WTC11 (cell line): ENCODE measurements at regions not wholly inside any gene's neighbourhood (a gene's known extent, or its start where the extent isn't known, plus 50 kb on each side); places are given as distances from the start of the nearest gene placed in this dataset.

ENCODE experiments used
- ATAC-seq: fragments of 200-7000 bp; cut with Tn5 transposase; 2 replicates; pipeline ENCODE4 v1.10.0; 2021; ENCODE audit warnings: mild to moderate bottlenecking, moderate library complexity
- CTCF ChIA-PET: fragments of 300-600 bp; sonication (Branson Sonifier 250); formaldehyde crosslinking; loops from one replicate; lab custom pipeline; 2021; ENCODE audit warnings: antibody characterized with exemption; lab: Charles Lee
- POLR2A ChIA-PET: fragments of 350-600 bp; sonication (Branson Sonifier 250); formaldehyde crosslinking; loops from one replicate; lab custom pipeline; 2021; ENCODE audit warnings: antibody characterized with exemption; lab: Charles Lee
- DNase-seq: peaks from one replicate; pipeline ENCODE4 v3.0.0; 2021; ENCODE audit warnings: low spot score
- H3K27ac Mint-ChIP-seq: 2 replicates; pipeline ENCODE4 v1.8.0; 2021; ENCODE audit warnings: mixed read lengths
- H3K27me3 Mint-ChIP-seq: 2 replicates; pipeline ENCODE4 v1.8.0; 2021; ENCODE audit warnings: low read depth, mild to moderate bottlenecking, moderate library complexity, mixed read lengths
- H3K36me3 Mint-ChIP-seq: 2 replicates; pipeline ENCODE4 v1.8.0; 2021; ENCODE audit warnings: mixed read lengths
- H3K4me1 Mint-ChIP-seq: 2 replicates; pipeline ENCODE4 v1.8.0; 2022; ENCODE audit warnings: mixed read lengths
- H3K4me3 Mint-ChIP-seq: 2 replicates; pipeline ENCODE4 v1.8.0; 2021; ENCODE audit warnings: mild to moderate bottlenecking, moderate library complexity, mixed read lengths
- H3K9me3 Mint-ChIP-seq: 2 replicates; pipeline ENCODE4 v1.8.0; 2021; ENCODE audit warnings: mixed read lengths
- ATF2 ChIP-seq: sonication (generic); formaldehyde crosslinking; IDR thresholded peaks from 2 replicates; pipeline ENCODE4 v1.8.1; 2022; ENCODE audit warnings: low read depth, missing genetic modification reagents, borderline replicate concordance
- CREM ChIP-seq: sonication (generic); formaldehyde crosslinking; IDR thresholded peaks from 2 replicates; pipeline ENCODE4 v1.8.1; 2022; ENCODE audit warnings: mild to moderate bottlenecking, missing genetic modification reagents, moderate library complexity
- ELF4 ChIP-seq: sonication (generic); formaldehyde crosslinking; IDR thresholded peaks from 2 replicates; pipeline ENCODE4 v1.8.1; 2022; ENCODE audit warnings: low read depth, mild to moderate bottlenecking, moderate library complexity, missing genetic modification reagents
- ESRRA ChIP-seq: sonication (generic); formaldehyde crosslinking; IDR thresholded peaks from 2 replicates; pipeline ENCODE4 v1.8.1; 2022; ENCODE audit warnings: mild to moderate bottlenecking, missing genetic modification reagents, borderline replicate concordance
- HMGA2 ChIP-seq: fragments of 250-450 bp; sonication (Bioruptor Pico); IDR thresholded peaks from 2 replicates; pipeline ENCODE4 v1.4.0; 2021; ENCODE audit warnings: mild to moderate bottlenecking, moderate library complexity
- KAT7 ChIP-seq: sonication (generic); formaldehyde crosslinking; IDR thresholded peaks from 2 replicates; pipeline ENCODE4 v1.8.1; 2023; ENCODE audit warnings: missing genetic modification reagents, mild to moderate bottlenecking, borderline replicate concordance
- MLX ChIP-seq: sonication (generic); formaldehyde crosslinking; IDR thresholded peaks from 2 replicates; pipeline ENCODE4 v1.8.1; 2023; ENCODE audit warnings: mild to moderate bottlenecking, missing genetic modification reagents, moderate library complexity
- NR1H2 ChIP-seq: sonication (generic); formaldehyde crosslinking; IDR thresholded peaks from 2 replicates; pipeline ENCODE4 v1.9.0; 2021; ENCODE audit warnings: mild to moderate bottlenecking, moderate library complexity, missing genetic modification reagents
- OVOL2 ChIP-seq: fragments of 250-450 bp; sonication (Bioruptor Pico); IDR thresholded peaks from 2 replicates; pipeline ENCODE4 v1.9.0; 2021; ENCODE audit warnings: mild to moderate bottlenecking, borderline replicate concordance
- TCF7 ChIP-seq: sonication (generic); formaldehyde crosslinking; IDR thresholded peaks from 2 replicates; pipeline ENCODE4 v1.8.0; 2022; ENCODE audit warnings: mild to moderate bottlenecking, low read depth, missing genetic modification reagents, moderate library complexity
- ZNF121 ChIP-seq: sonication (generic); formaldehyde crosslinking; IDR thresholded peaks from 2 replicates; pipeline ENCODE4 v1.8.0; 2023; ENCODE audit warnings: missing genetic modification reagents
- ZNF219 ChIP-seq: sonication (generic); formaldehyde crosslinking; IDR thresholded peaks from 2 replicates; pipeline ENCODE4 v1.8.0; 2023; ENCODE audit warnings: missing genetic modification reagents, mild to moderate bottlenecking, borderline replicate concordance
- ZNF416 ChIP-seq: fragments of 250-450 bp; sonication (Bioruptor Pico); IDR thresholded peaks from 2 replicates; pipeline ENCODE4 v1.9.0; 2021; ENCODE audit warnings: mild to moderate bottlenecking, inconsistent platforms
- TF ChIP-seq, protein P1 (sequence below): sonication (generic); formaldehyde crosslinking; IDR thresholded peaks from 2 replicates; pipeline ENCODE4 v1.8.0; 2023; ENCODE audit warnings: mild to moderate bottlenecking, missing genetic modification reagents
- TF ChIP-seq, protein P2 (sequence below): fragments of 250-450 bp; sonication (Bioruptor Pico); IDR thresholded peaks from 2 replicates; pipeline ENCODE4 v1.9.0; 2021; ENCODE audit warnings: mild to moderate bottlenecking, borderline replicate concordance
- TF ChIP-seq, protein P3 (sequence below): fragments of 250-450 bp; sonication (Bioruptor Pico); IDR thresholded peaks from 2 replicates; pipeline ENCODE4 v1.9.0; 2021; ENCODE audit warnings: mild to moderate bottlenecking
- TF ChIP-seq, protein P4 (sequence below): sonication (generic); formaldehyde crosslinking; conservative IDR thresholded peaks from 2 replicates; pipeline ENCODE4 v1.8.1; 2022; ENCODE audit warnings: mild to moderate bottlenecking, missing genetic modification reagents

DNA sequence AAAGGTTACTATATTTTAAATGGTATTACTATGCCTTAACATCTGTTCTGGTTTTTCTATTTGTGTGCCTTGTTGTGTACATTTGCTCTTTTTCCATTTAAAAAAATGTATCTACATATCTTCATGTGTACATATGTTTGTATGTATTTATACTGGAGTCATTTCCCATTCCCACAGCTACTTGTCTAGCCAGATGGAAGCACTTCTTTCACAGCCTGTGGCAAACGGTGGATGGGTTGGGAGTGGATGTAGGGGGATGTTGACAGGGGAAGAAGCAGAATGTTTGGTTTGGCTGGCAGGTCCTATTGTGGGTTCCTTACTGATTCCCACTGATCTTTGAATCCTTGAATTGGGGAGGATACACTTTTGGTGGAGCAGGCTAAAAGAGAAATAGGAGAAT, 93.6 kb upstream of the CNTNAP4 start (continued):
- TF ChIP-seq, protein P1, sequence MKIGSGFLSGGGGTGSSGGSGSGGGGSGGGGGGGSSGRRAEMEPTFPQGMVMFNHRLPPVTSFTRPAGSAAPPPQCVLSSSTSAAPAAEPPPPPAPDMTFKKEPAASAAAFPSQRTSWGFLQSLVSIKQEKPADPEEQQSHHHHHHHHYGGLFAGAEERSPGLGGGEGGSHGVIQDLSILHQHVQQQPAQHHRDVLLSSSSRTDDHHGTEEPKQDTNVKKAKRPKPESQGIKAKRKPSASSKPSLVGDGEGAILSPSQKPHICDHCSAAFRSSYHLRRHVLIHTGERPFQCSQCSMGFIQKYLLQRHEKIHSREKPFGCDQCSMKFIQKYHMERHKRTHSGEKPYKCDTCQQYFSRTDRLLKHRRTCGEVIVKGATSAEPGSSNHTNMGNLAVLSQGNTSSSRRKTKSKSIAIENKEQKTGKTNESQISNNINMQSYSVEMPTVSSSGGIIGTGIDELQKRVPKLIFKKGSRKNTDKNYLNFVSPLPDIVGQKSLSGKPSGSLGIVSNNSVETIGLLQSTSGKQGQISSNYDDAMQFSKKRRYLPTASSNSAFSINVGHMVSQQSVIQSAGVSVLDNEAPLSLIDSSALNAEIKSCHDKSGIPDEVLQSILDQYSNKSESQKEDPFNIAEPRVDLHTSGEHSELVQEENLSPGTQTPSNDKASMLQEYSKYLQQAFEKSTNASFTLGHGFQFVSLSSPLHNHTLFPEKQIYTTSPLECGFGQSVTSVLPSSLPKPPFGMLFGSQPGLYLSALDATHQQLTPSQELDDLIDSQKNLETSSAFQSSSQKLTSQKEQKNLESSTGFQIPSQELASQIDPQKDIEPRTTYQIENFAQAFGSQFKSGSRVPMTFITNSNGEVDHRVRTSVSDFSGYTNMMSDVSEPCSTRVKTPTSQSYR, result no peak
- no peak for TF ChIP-seq MLX
- TF ChIP-seq ZNF219 (CRISPR knock-in tag), result no peak
- no peak for TF ChIP-seq ESRRA (CRISPR knock-in tag)
- no peak for TF ChIP-seq OVOL2 (CRISPR knock-in tag)
- no peak for TF ChIP-seq NR1H2 (CRISPR knock-in tag)
- TF ChIP-seq TCF7 (CRISPR knock-in tag), result no peak
- no peak for TF ChIP-seq HMGA2 (CRISPR knock-in tag)
- TF ChIP-seq, protein P2, sequence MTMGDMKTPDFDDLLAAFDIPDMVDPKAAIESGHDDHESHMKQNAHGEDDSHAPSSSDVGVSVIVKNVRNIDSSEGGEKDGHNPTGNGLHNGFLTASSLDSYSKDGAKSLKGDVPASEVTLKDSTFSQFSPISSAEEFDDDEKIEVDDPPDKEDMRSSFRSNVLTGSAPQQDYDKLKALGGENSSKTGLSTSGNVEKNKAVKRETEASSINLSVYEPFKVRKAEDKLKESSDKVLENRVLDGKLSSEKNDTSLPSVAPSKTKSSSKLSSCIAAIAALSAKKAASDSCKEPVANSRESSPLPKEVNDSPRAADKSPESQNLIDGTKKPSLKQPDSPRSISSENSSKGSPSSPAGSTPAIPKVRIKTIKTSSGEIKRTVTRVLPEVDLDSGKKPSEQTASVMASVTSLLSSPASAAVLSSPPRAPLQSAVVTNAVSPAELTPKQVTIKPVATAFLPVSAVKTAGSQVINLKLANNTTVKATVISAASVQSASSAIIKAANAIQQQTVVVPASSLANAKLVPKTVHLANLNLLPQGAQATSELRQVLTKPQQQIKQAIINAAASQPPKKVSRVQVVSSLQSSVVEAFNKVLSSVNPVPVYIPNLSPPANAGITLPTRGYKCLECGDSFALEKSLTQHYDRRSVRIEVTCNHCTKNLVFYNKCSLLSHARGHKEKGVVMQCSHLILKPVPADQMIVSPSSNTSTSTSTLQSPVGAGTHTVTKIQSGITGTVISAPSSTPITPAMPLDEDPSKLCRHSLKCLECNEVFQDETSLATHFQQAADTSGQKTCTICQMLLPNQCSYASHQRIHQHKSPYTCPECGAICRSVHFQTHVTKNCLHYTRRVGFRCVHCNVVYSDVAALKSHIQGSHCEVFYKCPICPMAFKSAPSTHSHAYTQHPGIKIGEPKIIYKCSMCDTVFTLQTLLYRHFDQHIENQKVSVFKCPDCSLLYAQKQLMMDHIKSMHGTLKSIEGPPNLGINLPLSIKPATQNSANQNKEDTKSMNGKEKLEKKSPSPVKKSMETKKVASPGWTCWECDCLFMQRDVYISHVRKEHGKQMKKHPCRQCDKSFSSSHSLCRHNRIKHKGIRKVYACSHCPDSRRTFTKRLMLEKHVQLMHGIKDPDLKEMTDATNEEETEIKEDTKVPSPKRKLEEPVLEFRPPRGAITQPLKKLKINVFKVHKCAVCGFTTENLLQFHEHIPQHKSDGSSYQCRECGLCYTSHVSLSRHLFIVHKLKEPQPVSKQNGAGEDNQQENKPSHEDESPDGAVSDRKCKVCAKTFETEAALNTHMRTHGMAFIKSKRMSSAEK (CRISPR knock-in tag), result no peak
- TF ChIP-seq KAT7 (CRISPR knock-in tag), result no peak
- TF ChIP-seq, protein P3, sequence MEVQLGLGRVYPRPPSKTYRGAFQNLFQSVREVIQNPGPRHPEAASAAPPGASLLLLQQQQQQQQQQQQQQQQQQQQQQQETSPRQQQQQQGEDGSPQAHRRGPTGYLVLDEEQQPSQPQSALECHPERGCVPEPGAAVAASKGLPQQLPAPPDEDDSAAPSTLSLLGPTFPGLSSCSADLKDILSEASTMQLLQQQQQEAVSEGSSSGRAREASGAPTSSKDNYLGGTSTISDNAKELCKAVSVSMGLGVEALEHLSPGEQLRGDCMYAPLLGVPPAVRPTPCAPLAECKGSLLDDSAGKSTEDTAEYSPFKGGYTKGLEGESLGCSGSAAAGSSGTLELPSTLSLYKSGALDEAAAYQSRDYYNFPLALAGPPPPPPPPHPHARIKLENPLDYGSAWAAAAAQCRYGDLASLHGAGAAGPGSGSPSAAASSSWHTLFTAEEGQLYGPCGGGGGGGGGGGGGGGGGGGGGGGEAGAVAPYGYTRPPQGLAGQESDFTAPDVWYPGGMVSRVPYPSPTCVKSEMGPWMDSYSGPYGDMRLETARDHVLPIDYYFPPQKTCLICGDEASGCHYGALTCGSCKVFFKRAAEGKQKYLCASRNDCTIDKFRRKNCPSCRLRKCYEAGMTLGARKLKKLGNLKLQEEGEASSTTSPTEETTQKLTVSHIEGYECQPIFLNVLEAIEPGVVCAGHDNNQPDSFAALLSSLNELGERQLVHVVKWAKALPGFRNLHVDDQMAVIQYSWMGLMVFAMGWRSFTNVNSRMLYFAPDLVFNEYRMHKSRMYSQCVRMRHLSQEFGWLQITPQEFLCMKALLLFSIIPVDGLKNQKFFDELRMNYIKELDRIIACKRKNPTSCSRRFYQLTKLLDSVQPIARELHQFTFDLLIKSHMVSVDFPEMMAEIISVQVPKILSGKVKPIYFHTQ, result no peak
- TF ChIP-seq ZNF121 (CRISPR knock-in tag), result no peak

DNA sequence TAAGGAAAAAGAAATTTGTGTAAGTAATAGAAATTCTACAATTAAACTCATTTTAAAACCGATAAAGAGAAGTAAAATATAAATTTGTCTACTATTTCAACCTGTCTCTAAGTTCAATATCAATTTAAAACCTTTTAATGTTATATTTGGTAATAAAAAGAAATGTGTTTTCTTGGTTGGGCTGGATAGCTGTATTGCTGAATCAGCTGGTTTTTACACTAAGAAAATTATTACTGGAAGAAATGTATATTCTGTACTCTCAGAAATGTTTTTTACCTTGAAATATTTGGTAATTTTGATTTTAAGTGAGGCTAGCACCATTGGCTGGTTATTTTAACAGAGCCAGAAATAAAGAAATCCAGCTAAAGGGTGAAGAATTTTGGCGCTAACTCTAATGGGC, 87.1 kb upstream of the CNTNAP4 start:
- ChIA-PET POLR2A (no interaction called here), CTCF (no interaction called here)
- Mint-ChIP-seq H3K27me3 (peaks cover 13% of the 10 kb centered on the region), H3K27ac (no peak overlapping the region), H3K4me3 (no peak overlapping the region), H3K4me1 (peaks cover 22% of the 10 kb centered on the region), H3K36me3 (peaks cover 18% of the 10 kb centered on the region; the same call in 1 of the 2 replicates), H3K9me3 (peaks cover 59% of the 10 kb centered on the region)
- ATAC-seq, result no peak
- TF ChIP-seq ELF4 (CRISPR knock-in tag) (no peak), CREM (CRISPR knock-in tag) (no peak), HMGA2 (CRISPR knock-in tag) (no peak), ZNF416 (CRISPR knock-in tag) (no peak), ATF2 (no peak)
- TF ChIP-seq, protein P4, sequence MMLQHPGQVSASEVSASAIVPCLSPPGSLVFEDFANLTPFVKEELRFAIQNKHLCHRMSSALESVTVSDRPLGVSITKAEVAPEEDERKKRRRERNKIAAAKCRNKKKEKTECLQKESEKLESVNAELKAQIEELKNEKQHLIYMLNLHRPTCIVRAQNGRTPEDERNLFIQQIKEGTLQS (CRISPR knock-in tag), result no peak
- DNase-seq, result no peak
